ENCODE measurements at regions not wholly inside any gene's neighbourhood (a gene's known extent, or its start where the extent isn't known, plus 50 kb on each side); places are given as distances from the start of the nearest gene placed in this dataset.

DNA sequence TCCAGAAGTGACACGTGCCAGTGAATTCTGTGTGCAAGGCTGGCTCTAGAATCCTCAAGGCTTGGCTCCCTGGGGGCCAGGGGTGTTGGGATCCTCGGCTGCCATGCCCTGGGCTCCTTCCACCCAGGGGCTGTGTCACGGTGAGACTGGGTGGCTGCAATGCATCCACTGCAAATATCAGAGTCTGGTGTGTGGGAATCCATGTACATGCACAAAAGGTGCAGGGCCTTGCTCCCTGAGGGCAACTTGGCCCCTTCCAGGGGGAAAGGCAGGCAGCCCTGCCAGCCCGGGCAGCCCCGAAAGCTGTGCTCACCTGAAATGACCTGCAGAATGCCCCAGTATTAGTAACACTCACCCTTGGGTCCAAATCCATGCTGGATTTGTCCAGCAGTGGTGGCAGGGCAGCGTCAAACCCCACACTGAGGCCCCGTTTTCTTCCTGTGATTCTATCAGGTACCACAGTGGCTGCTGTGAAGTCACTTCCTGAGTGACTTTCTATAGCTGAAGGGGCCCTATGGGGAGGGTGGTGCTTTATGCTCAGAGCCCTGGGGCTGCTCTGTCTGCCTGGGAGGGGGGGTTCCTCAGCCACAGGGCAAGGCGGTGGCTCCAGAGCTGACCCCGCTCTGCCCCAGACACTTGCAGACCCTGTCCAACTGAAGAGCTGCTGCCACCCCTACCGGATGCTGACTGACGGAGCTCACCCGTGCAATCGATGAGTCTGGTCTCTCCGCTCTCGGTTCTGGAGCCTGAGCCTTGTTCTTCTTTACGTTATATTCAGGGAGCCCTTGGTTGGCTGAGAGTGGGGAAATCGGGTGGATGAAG, 317.7 kb downstream of the GLRX3 start:
- in situ Hi-C loops (cut with MboI; ENCODE audit: low pct_ligation_motif_present in 1 of 4, low pct_unique_long_range_greater_than_20kb in 1 of 4, low sequenced_read_pairs in 3 of 4) (no loop called here), intact Hi-C loops (cut with DNase I; ENCODE audit: low total_unique reads) (loop anchor here (1.0 kb wide), 1 partner anchor 17 kb away; no protein-coding TSS in a partner anchor)
- Histone ChIP-seq H3K4me1 (no peaks in the 10 kb centered on the region), H3K9me3 (no peaks in the 10 kb centered on the region), H3K27ac (no peak overlapping the region), H3K27me3 (no peaks in the 10 kb centered on the region), H3K4me3 (no peak overlapping the region), H3K36me3 (no peaks in the 10 kb centered on the region)
- TF ChIP-seq, protein P1, sequence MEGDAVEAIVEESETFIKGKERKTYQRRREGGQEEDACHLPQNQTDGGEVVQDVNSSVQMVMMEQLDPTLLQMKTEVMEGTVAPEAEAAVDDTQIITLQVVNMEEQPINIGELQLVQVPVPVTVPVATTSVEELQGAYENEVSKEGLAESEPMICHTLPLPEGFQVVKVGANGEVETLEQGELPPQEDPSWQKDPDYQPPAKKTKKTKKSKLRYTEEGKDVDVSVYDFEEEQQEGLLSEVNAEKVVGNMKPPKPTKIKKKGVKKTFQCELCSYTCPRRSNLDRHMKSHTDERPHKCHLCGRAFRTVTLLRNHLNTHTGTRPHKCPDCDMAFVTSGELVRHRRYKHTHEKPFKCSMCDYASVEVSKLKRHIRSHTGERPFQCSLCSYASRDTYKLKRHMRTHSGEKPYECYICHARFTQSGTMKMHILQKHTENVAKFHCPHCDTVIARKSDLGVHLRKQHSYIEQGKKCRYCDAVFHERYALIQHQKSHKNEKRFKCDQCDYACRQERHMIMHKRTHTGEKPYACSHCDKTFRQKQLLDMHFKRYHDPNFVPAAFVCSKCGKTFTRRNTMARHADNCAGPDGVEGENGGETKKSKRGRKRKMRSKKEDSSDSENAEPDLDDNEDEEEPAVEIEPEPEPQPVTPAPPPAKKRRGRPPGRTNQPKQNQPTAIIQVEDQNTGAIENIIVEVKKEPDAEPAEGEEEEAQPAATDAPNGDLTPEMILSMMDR (IDR thresholded peaks at IDR 0.05), result no peak
- no peak for TF ChIP-seq POLR2A (IDR thresholded peaks at IDR 0.05)
- no peak for TF ChIP-seq EP300 (IDR thresholded peaks at IDR 0.05; ENCODE audit: low read depth)
- TF ChIP-seq POLR2AphosphoS5 (IDR thresholded peaks at IDR 0.05), result no peak
- no peak for DNase-seq
- 79% methylated on average over 16 of the region's 17 CpGs; no CpG with 5 or more reads in 1 of the 2 donors for WGBS, 2 donors (ENCODE audit: low coverage in 1 of 2)

DNA sequence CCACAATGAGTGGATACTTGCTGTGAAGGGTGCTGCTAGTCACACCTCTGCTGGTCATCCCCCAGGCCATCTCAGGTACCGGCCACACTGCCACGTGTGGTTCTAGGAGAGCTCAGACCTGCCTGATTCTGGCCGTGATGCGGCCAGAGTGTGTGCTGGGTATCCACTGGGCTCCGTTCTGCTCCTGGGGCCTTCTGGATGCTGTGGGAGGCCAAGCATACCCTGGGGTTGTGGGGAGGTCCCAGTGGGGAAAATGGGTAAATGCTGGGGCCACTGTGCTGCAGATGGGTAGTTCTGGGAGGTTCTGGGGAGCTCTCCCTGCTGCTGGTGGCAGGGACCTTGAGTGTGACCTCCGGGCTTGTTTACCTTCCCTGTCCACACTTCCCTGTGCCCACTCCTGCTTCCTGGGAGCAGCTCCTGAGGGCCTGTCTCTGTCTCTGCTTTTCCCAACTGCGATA, 318.4 kb downstream of the GLRX3 start:
- Histone ChIP-seq H3K36me3 (no peaks in the 10 kb centered on the region), H3K27ac (no peak overlapping the region), H3K27me3 (no peaks in the 10 kb centered on the region), H3K4me1 (no peaks in the 10 kb centered on the region), H3K9me3 (no peaks in the 10 kb centered on the region), H3K4me3 (no peak overlapping the region)
- intact Hi-C loops (cut with DNase I; ENCODE audit: low total_unique reads) (no loop called here), in situ Hi-C loops (cut with MboI; ENCODE audit: low pct_ligation_motif_present in 1 of 4, low pct_unique_long_range_greater_than_20kb in 1 of 4, low sequenced_read_pairs in 3 of 4) (no loop called here)
- no peak for DNase-seq
- TF ChIP-seq POLR2A (IDR thresholded peaks at IDR 0.05) (no peak), EP300 (IDR thresholded peaks at IDR 0.05; ENCODE audit: low read depth) (no peak), POLR2AphosphoS5 (IDR thresholded peaks at IDR 0.05) (no peak)
- TF ChIP-seq, protein P1 (IDR thresholded peaks at IDR 0.05), result no peak
- 87% methylated on average over 7 of the region's 7 CpGs; no CpG with 5 or more reads in 1 of the 2 donors for WGBS, 2 donors (ENCODE audit: low coverage in 1 of 2)

DNA sequence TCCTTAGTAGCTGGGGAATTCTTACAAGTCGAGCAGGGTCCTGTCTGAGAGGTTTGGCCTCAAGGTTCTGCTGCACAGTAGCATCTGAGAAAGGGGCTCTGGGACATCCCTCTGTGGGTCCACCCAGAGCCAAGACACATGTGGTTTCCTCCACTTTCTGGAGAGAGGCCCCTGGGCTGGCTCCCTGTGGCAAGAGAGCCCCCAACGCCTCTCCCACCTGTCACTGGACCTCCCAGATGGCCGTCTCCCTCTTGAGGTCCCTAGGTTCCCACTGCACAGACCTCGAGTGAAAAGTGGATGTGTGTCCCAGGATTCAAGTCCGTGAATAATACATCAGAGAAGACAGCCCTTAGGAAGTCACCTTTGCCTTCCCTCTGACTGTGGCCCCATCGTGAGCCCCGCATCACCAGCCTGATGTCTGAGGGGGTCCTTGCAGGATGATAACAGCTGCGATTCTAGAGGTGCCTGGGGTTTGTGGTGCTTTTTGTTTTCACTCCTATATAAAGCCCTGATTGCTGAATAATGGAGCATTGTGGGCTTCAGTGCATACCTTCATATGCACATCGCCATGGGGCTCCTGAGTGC, 319.0 kb downstream of the GLRX3 start:
- Histone ChIP-seq H3K4me1 (no peaks in the 10 kb centered on the region), H3K27me3 (no peaks in the 10 kb centered on the region), H3K4me3 (no peak overlapping the region), H3K9me3 (no peaks in the 10 kb centered on the region), H3K27ac (no peak overlapping the region), H3K36me3 (no peaks in the 10 kb centered on the region)
- intact Hi-C loops (cut with DNase I; ENCODE audit: low total_unique reads), result no loop called here
- in situ Hi-C loops (cut with MboI; ENCODE audit: low pct_ligation_motif_present in 1 of 4, low pct_unique_long_range_greater_than_20kb in 1 of 4, low sequenced_read_pairs in 3 of 4), result no loop called here
- 84 to 100% methylated on average over 1 to 9 of the region's 9 CpGs for WGBS, 2 donors (ENCODE audit: low coverage in 1 of 2)
- no peak for TF ChIP-seq EP300 (IDR thresholded peaks at IDR 0.05; ENCODE audit: low read depth)
- TF ChIP-seq, protein P1 (IDR thresholded peaks at IDR 0.05), result no peak
- no peak for TF ChIP-seq POLR2A (IDR thresholded peaks at IDR 0.05)
- no peak for TF ChIP-seq POLR2AphosphoS5 (IDR thresholded peaks at IDR 0.05)
- no peak for DNase-seq

DNA sequence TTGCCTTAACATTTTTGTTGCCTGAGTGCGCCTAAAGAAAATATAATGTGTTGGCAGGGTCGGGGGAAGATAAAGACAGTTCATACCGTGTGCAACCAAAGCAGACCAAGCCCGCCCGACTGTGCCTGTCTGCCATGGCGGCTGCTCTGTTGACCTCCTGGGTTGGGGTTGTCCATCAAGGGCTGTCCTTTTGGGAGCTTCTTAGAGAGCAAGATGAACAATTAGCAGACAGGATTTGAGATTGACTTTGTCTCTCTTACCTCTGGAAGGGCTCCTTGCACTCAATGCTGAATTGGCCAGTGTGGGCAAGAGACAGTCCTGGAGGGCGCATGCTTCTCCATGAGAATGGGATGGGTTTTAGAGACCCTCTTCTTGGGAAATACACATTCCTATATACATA, 319.6 kb downstream of the GLRX3 start:
- H3K4me1 ChIP-seq, result no peaks in the 10 kb centered on the region
- H3K27me3 ChIP-seq, result no peaks in the 10 kb centered on the region
- no peaks in the 10 kb centered on the region for H3K36me3 ChIP-seq
- intact Hi-C loops (cut with DNase I; ENCODE audit: low total_unique reads) (no loop called here), in situ Hi-C loops (cut with MboI; ENCODE audit: low pct_ligation_motif_present in 1 of 4, low pct_unique_long_range_greater_than_20kb in 1 of 4, low sequenced_read_pairs in 3 of 4) (no loop called here)
- no peak for TF ChIP-seq POLR2AphosphoS5 (IDR thresholded peaks at IDR 0.05)
- TF ChIP-seq EP300 (IDR thresholded peaks at IDR 0.05; ENCODE audit: low read depth), result no peak
- TF ChIP-seq, protein P1 (IDR thresholded peaks at IDR 0.05), result no peak
- TF ChIP-seq POLR2A (IDR thresholded peaks at IDR 0.05), result no peak
- no peak overlapping the region for H3K27ac ChIP-seq
- 62 to 90% methylated on average over 5 to 7 of the region's 7 CpGs for WGBS, 2 donors (ENCODE audit: low coverage in 1 of 2)
- no peak for DNase-seq
- H3K4me3 ChIP-seq, result no peak overlapping the region
- no peaks in the 10 kb centered on the region for H3K9me3 ChIP-seq
